ENCODE measurements at regions not wholly inside any gene's neighbourhood (a gene's known extent, or its start where the extent isn't known, plus 50 kb on each side); places are given as distances from the start of the nearest gene placed in this dataset.
A peak's percentile ranks its signal among the peaks of the same experiment; 100 is the strongest.
"Not testable (repeated sequence)": the region's sequence is repeated elsewhere in the genome, so short reads cannot be mapped to it uniquely, and the experiment has no call there.

- no peak for DNase-seq
These were observed 1103.7 kb upstream of the CELF2 start for GRCh38 chr10:9913876-9914514.

GRCh38 chr10:9921544-9921943, 1096.1 kb upstream of the CELF2 start:
- DNase-seq = no peak

- DNase-seq = no peak
These were observed 1095.4 kb upstream of the CELF2 start for GRCh38 chr10:9922126-9922870.

GRCh38 chr10:9926003-9926402, 1091.7 kb upstream of the CELF2 start:
- DNase-seq = no peak

GRCh38 chr10:9926881-9927280, 1090.8 kb upstream of the CELF2 start:
- no peak for DNase-seq

- DNase-seq = no peak
These were observed 1078.0 kb upstream of the CELF2 start for GRCh38 chr10:9939716-9940115.

- no peak for DNase-seq
These were observed 1073.0 kb upstream of the CELF2 start for GRCh38 chr10:9944690-9945089.

GRCh38 chr10:9950070-9950469, 1067.6 kb upstream of the CELF2 start:
- DNase-seq = no peak

GRCh38 chr10:9951481-9952257, 1066.0 kb upstream of the CELF2 start:
- DNase-seq = no peak

- no peak for DNase-seq
These were observed 1060.3 kb upstream of the CELF2 start for GRCh38 chr10:9957351-9957750.

- DNase-seq = not testable (repeated sequence)
These were observed 1059.8 kb upstream of the CELF2 start for GRCh38 chr10:9957876-9958275.

GRCh38 chr10:9965341-9965740, 1052.3 kb upstream of the CELF2 start:
- no peak for DNase-seq

GRCh38 chr10:9986786-9987185, 1030.9 kb upstream of the CELF2 start:
- DNase-seq = no peak

- no peak for DNase-seq
These were observed 1030.5 kb upstream of the CELF2 start for GRCh38 chr10:9987197-9987596.

GRCh38 chr10:9992661-9993060, 1025.0 kb upstream of the CELF2 start:
- DNase-seq = no peak

GRCh38 chr10:9994131-9994530, 1023.5 kb upstream of the CELF2 start:
- DNase-seq = peak in 1 of 2 experiments; percentile 37

- no peak for DNase-seq
These were observed 1018.0 kb upstream of the CELF2 start for GRCh38 chr10:9999627-10000026.

GRCh38 chr10:10007957-10008356, 1009.7 kb upstream of the CELF2 start:
- DNase-seq = peak in 1 of 2 experiments; percentile 21

- no peak for DNase-seq
These were observed 1007.3 kb upstream of the CELF2 start for GRCh38 chr10:10010397-10010796.

- DNase-seq = no peak
These were observed 1002.8 kb upstream of the CELF2 start for GRCh38 chr10:10014846-10015245.

- no peak for DNase-seq
These were observed 1000.0 kb upstream of the CELF2 start for GRCh38 chr10:10017716-10018115.

GRCh38 chr10:10020945-10021344, 996.7 kb upstream of the CELF2 start:
- DNase-seq = no peak

GRCh38 chr10:10032991-10033390, 984.7 kb upstream of the CELF2 start:
- peak; percentile 16 to 32 for DNase-seq

- no peak for DNase-seq
These were observed 979.3 kb upstream of the CELF2 start for GRCh38 chr10:10038348-10038747.

Data from NCI-H526 (cell line).